ENCODE measurements at regions not wholly inside any gene's neighbourhood (a gene's known extent, or its start where the extent isn't known, plus 50 kb on each side); places are given as distances from the start of the nearest gene placed in this dataset.

- TF ChIP-seq CTCF (IDR thresholded peaks at IDR 0.05) (no peak), EP300 (IDR thresholded peaks at IDR 0.05) (no peak), POLR2A (IDR thresholded peaks at IDR 0.05) (no peak)
Measured at GRCh38 chr2:39872748-39873147, 93.7 kb upstream of the THUMPD2 start.
